Right kidney (tissue), 1 donor: ENCODE measurements at regions not wholly inside any gene's neighbourhood (a gene's known extent, or its start where the extent isn't known, plus 50 kb on each side); places are given as distances from the start of the nearest gene placed in this dataset.
"Not testable (repeated sequence)": the region's sequence is repeated elsewhere in the genome, so short reads cannot be mapped to it uniquely, and the experiment has no call there.

Experiments used
- DNase-seq: peaks from one replicate; pipeline ENCODE4 v3.0.0-alpha.2; 2016

- DNase-seq, result no peak
These were observed 495.4 kb downstream of the NAP1L3 start for GRCh38 chrX:93177930-93178329.

GRCh38 chrX:93169771-93170170 lies 503.6 kb downstream of the NAP1L3 start:
- no peak for DNase-seq

GRCh38 chrX:93120805-93121204 lies 552.6 kb downstream of the NAP1L3 start:
- DNase-seq, result peak; percentile 0

- not testable (repeated sequence) for DNase-seq
These were observed 569.9 kb downstream of the NAP1L3 start for GRCh38 chrX:93103353-93104067.

GRCh38 chrX:93095535-93095934 lies 577.8 kb downstream of the NAP1L3 start:
- DNase-seq, result not testable (repeated sequence)

GRCh38 chrX:93078906-93079305 lies 594.5 kb downstream of the NAP1L3 start:
- DNase-seq, result not testable (repeated sequence)

- not testable (repeated sequence) for DNase-seq
These were observed 618.1 kb downstream of the NAP1L3 start for GRCh38 chrX:93055264-93055663.

- DNase-seq, result not testable (repeated sequence)
These were observed 653.5 kb downstream of the NAP1L3 start for GRCh38 chrX:93019841-93020240.

GRCh38 chrX:93014481-93015030 lies 658.8 kb downstream of the NAP1L3 start:
- DNase-seq, result not testable (repeated sequence)
